ENCODE measurements at regions not wholly inside any gene's neighbourhood (a gene's known extent, or its start where the extent isn't known, plus 50 kb on each side); places are given as distances from the start of the nearest gene placed in this dataset.

DNA sequence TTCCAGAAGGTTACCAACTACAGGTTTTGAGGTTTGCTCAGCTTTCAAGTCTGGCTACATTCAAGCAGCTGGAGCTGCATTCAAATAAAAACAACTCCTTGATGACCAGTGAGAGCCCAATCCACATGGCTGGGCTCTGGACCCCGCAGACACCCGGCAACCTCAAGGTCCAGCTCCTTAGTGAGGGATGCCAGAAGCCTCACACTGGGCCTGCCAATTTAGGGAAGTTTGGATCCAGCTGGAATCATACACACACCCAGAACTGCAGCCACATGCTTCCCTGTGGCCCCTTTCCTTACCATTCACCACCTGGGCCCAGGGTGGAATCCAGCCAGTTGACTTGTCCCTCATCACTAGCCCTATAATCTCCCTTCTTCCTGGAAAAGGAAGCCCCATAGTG, 123.7 kb downstream of the UBE2U start:
- TF ChIP-seq, protein P1, sequence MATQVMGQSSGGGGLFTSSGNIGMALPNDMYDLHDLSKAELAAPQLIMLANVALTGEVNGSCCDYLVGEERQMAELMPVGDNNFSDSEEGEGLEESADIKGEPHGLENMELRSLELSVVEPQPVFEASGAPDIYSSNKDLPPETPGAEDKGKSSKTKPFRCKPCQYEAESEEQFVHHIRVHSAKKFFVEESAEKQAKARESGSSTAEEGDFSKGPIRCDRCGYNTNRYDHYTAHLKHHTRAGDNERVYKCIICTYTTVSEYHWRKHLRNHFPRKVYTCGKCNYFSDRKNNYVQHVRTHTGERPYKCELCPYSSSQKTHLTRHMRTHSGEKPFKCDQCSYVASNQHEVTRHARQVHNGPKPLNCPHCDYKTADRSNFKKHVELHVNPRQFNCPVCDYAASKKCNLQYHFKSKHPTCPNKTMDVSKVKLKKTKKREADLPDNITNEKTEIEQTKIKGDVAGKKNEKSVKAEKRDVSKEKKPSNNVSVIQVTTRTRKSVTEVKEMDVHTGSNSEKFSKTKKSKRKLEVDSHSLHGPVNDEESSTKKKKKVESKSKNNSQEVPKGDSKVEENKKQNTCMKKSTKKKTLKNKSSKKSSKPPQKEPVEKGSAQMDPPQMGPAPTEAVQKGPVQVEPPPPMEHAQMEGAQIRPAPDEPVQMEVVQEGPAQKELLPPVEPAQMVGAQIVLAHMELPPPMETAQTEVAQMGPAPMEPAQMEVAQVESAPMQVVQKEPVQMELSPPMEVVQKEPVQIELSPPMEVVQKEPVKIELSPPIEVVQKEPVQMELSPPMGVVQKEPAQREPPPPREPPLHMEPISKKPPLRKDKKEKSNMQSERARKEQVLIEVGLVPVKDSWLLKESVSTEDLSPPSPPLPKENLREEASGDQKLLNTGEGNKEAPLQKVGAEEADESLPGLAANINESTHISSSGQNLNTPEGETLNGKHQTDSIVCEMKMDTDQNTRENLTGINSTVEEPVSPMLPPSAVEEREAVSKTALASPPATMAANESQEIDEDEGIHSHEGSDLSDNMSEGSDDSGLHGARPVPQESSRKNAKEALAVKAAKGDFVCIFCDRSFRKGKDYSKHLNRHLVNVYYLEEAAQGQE (IDR thresholded peaks at IDR 0.05; ENCODE audit: low read depth): no peak
- TF ChIP-seq EP300 (IDR thresholded peaks at IDR 0.05; ENCODE audit: borderline replicate concordance) (no peak), TAF1 (IDR thresholded peaks at IDR 0.05; ENCODE audit: low read depth) (no peak), EGR1 (IDR thresholded peaks at IDR 0.05) (no peak), RAD21 (IDR thresholded peaks at IDR 0.05; ENCODE audit: low read depth) (no peak), CREB1 (IDR thresholded peaks at IDR 0.05; ENCODE audit: low read depth) (no peak), FOXM1 (IDR thresholded peaks at IDR 0.05; ENCODE audit: borderline replicate concordance, low read depth) (no peak), NFIC (IDR thresholded peaks at IDR 0.05) (no peak), TEAD4 (IDR thresholded peaks at IDR 0.05) (no peak), CEBPB (IDR thresholded peaks at IDR 0.05) (no peak), TCF12 (IDR thresholded peaks at IDR 0.05; ENCODE audit: low read depth) (no peak)
- TF ChIP-seq, protein P2, sequence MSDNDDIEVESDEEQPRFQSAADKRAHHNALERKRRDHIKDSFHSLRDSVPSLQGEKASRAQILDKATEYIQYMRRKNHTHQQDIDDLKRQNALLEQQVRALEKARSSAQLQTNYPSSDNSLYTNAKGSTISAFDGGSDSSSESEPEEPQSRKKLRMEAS (IDR thresholded peaks at IDR 0.05): no peak
